RWPE1 (cell line): ENCODE measurements at regions not wholly inside any gene's neighbourhood (a gene's known extent, or its start where the extent isn't known, plus 50 kb on each side); places are given as distances from the start of the nearest gene placed in this dataset.

Experiments
- CTCF ChIA-PET: fragments of 350-600 bp; sonication (Branson Sonifier 250); formaldehyde crosslinking; extraction: SDS; loops from one replicate; lab custom pipeline; 2021; lab: Yijun Ruan, JAX
- POLR2A ChIA-PET: fragments of 400-600 bp; formaldehyde crosslinking; extraction: SDS; loops from one replicate; lab custom pipeline; 2020; ENCODE audit warnings: antibody characterized with exemption; ENCODE audit not compliant: low non-redundant PET; lab: Yijun Ruan, JAX
- DNase-seq: peaks from one replicate; pipeline ENCODE4 v3.0.0; 2012; ENCODE audit warnings: low spot score
- H3K27ac ChIP-seq: fragments of 450-650 bp; 2 replicates; pipeline ENCODE4 v1.5.1; 2017
- TF ChIP-seq, protein P1 (sequence below): fragments of 450-650 bp; conservative IDR thresholded peaks from 2 replicates; pipeline ENCODE4 v1.5.1; 2017; ENCODE audit warnings: low read depth, mild to moderate bottlenecking

DNA sequence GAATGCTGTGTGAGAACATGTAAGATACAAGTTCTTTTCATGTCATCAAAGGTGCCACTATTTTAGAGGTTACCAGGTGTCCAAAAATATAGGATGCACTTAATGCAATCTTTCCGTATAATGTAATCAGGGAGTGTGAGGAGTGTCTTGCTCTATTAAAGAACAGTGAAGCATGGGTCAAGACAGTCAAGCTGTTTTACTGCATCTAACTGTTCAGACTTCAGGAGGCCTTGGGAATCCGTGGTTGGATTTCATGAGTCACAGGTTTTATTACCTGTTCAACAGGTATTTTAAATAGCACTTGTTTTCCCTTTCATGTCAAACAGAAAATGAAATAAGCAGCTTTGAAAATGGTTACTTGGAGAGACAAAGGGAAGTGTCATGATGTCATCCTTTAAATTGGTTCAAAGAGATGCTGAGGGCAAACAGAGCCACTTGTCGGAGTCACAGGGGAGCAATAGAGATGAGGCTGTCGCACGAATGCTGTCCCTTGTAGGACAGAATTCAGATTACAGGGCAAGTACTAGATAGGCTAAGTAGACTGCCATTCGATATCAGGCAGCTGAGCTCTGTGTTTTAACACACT is 621.5 kb downstream of the QKI start:
- ChIA-PET CTCF (interaction anchor here (0.5 kb wide), 1 partner anchor 865 kb away, joined by 3 read pairs; no protein-coding TSS in a partner anchor), POLR2A (no interaction called here)
- TF ChIP-seq, protein P1, sequence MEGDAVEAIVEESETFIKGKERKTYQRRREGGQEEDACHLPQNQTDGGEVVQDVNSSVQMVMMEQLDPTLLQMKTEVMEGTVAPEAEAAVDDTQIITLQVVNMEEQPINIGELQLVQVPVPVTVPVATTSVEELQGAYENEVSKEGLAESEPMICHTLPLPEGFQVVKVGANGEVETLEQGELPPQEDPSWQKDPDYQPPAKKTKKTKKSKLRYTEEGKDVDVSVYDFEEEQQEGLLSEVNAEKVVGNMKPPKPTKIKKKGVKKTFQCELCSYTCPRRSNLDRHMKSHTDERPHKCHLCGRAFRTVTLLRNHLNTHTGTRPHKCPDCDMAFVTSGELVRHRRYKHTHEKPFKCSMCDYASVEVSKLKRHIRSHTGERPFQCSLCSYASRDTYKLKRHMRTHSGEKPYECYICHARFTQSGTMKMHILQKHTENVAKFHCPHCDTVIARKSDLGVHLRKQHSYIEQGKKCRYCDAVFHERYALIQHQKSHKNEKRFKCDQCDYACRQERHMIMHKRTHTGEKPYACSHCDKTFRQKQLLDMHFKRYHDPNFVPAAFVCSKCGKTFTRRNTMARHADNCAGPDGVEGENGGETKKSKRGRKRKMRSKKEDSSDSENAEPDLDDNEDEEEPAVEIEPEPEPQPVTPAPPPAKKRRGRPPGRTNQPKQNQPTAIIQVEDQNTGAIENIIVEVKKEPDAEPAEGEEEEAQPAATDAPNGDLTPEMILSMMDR: no peak
- H3K27ac ChIP-seq: no peak overlapping the region
- peak; percentile 26 for DNase-seq

DNA sequence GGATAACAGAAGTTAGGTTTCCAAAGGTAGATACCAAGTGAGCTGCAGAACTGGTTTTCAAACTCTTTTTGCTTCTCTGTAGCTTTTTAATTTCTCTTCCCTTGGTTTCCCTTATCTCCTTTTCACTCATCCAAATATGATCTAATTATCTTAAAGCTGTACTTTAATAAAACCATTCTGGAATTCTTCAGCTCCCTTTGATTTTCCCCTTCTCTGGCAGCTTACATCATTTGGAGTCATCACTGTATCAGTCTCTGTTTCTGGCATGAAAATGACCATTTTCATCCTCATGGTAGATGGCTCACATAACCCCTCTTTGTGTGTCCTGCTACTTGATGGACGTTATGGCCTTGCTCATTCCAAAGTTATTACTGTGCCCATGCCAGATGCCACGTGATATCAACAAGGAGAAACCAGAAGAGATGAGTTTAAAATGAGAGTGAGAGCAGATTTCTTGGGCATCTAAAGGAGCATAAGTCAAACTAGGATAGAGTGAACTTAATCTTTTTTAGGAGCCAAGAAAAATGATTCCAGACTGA is 620.2 kb downstream of the QKI start:
- ChIA-PET POLR2A (no interaction called here), CTCF (no interaction called here)
- H3K27ac ChIP-seq: no peak overlapping the region
- TF ChIP-seq, protein P1: no peak
- no peak for DNase-seq

DNA sequence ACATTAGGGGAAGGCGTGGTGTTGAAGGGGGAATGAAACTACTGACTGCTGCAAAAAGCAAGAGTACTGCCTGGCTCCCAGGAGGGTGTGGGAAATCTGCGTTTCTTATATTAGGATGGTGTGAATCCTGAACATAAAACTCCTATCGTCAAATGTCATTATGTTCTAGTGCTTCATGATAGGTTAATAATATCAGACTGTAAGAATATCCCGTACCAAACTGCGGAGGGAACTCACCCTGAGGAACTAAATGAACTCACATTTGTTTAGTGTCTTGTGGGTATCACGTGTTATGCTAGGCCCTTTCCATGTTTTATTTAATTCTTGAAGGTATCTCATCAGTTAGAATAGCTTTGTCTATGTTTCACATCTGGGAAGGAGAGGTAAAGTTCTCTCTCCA is 610.7 kb downstream of the QKI start:
- POLR2A ChIA-PET: interaction anchor here (0.7 kb wide), 1 partner anchor 899 kb away, joined by 3 read pairs; no protein-coding TSS in a partner anchor
- no peak overlapping the region for H3K27ac ChIP-seq

DNA sequence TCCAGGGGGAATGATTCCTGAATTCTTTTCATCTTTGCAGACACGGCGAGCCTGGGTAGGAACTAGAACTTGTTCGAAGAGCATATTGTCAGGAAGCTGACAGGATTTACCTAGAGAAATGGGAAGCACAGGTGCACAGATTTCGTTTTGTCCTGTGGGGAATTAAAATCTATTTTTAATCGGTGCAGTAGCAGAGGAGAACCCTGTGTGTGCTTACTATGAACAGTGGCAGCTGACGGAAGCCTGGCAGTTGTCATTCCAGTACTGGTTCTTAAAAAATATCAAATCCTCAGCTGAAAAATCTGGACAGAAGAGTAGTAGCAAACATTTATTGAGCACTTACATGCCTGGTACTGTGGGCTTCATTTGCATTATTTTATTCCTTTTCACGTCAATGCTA is 609.0 kb downstream of the QKI start:
- H3K27ac ChIP-seq: no peak overlapping the region
- ChIA-PET CTCF (no interaction called here), POLR2A (no interaction called here)
- no peak for DNase-seq
- TF ChIP-seq, protein P1: no peak

More for the DNA sequence above, 610.7 kb downstream of the QKI start:
- TF ChIP-seq, protein P1: no peak
- DNase-seq: no peak
- CTCF ChIA-PET: interaction anchor here (0.5 kb wide), 2 partner anchors 20 to 82 kb away, joined by 3 to 4 read pairs; no protein-coding TSS in a partner anchor

DNA sequence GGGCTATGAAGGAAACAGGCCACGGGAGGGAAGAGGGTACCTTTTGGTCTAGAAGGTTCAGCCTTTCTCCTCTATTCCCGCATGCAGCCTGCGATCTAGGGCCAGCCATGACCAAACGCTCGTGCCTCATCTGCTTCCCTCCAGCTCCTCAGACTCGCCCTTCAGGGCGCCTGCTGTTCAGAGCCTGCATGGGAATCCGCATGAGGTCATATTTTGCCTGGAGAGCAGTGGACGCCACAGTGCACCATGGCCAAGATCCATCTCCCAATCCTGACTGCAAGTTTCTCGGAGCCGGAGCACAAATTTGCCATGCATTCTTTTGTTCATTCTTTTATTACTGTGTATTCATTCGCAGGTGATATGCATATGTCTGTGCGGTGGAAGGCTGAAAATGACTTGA is 608.1 kb downstream of the QKI start:
- TF ChIP-seq, protein P1: no peak
- CTCF ChIA-PET: no interaction called here
- POLR2A ChIA-PET: no interaction called here
- DNase-seq: no peak
- H3K27ac ChIP-seq: no peak overlapping the region

DNA sequence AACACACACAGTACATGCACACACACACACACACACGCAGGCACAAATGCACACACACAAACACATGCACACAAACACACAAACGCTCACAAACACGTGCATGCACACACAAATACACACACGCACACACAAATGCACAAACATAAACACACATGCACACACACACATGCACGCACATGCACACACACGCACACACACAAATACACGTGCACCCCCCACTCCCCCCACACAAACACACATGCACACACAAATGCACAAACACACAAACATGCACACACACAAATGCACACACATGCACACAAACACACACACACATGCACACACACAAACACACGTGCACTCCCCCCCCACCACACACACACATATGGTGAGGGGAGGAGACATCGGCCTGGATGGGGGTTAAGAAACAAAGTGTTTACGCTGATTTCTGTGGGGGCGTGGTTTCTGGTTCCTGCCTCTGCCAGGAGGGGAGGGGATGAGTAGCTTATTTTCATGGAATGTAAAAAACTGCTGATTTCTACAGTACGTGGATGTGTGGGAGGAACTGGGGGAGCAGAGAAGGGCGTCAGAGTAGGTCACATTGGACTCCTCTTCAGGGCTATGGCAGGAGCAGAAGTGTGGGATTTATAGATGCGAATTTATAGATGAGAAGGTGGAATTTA is 607.2 kb downstream of the QKI start:
- ChIA-PET POLR2A (no interaction called here), CTCF (interaction anchor here (0.6 kb wide), 1 partner anchor 56 kb away, joined by 4 read pairs; no protein-coding TSS in a partner anchor)
- no peak overlapping the region for H3K27ac ChIP-seq
- TF ChIP-seq, protein P1: no peak
- no peak for DNase-seq
